GM12878 (cell line): ENCODE measurements at regions not wholly inside any gene's neighbourhood (a gene's known extent, or its start where the extent isn't known, plus 50 kb on each side); places are given as distances from the start of the nearest gene placed in this dataset.

Experiments used
- ATAC-seq: fragments of 200-7000 bp; cut with Tn5 transposase; 3 replicates; pipeline ENCODE4 v1.9.1; 2020; ENCODE audit warnings: mild to moderate bottlenecking, moderate library complexity
- BruUV-seq: library from RNA; stranded (reverse); fragments of 400-500 nt; replicated peaks from 2 replicates; lab custom pipeline; 2021; lab: Mats Ljungman, UMichigan
- CTCF ChIA-PET: fragments of 300-600 bp; sonication (Branson Sonifier 250); formaldehyde crosslinking; extraction: SDS; loops from one replicate; lab custom pipeline; 2021; ENCODE audit warnings: inconsistent platforms; lab: Yijun Ruan, JAX
- POLR2A ChIA-PET: fragments of 350-600 bp; formaldehyde crosslinking; extraction: SDS; loops from one replicate; lab custom pipeline; 2021; ENCODE audit warnings: inconsistent platforms; lab: Charles Lee
- RAD21 ChIA-PET: fragments of 300-600 bp; sonication (Branson Sonifier 250); formaldehyde crosslinking; loops from one replicate; lab custom pipeline; 2023; ENCODE audit warnings: antibody characterized with exemption; ENCODE audit not compliant: unreplicated experiment; lab: Charles Lee
- SMC1A ChIA-PET: fragments of 300-600 bp; sonication (Branson Sonifier 250); formaldehyde crosslinking; loops from one replicate; lab custom pipeline; 2023; ENCODE audit not compliant: unreplicated experiment, uncharacterized antibody; lab: Charles Lee
- DNase-seq: peaks from one replicate; pipeline ENCODE4 v3.0.0-alpha.2; 2011; ENCODE audit warnings: low read depth, low spot score
- FAIRE-seq: peaks from 3 replicates; lab custom pipeline; 2011; peaks lifted over from hg19 to GRCh38; lab: Jason Lieb, UNC
- H2AFZ ChIP-seq: 2 replicates; pipeline ENCODE4 v1.6.0; 2011; ENCODE audit warnings: low read depth, low read length, control low read depth; ENCODE audit not compliant: control insufficient read depth
- H3K27ac ChIP-seq: 2 replicates; pipeline ENCODE4 v1.5.1; 2011; ENCODE audit warnings: control low read depth; ENCODE audit not compliant: control insufficient read depth, insufficient read depth
- H3K27me3 ChIP-seq, 2 experiments: replicated peaks in 1 of 2; 2 replicates each; pipeline versions ENCODE4 v1.6.0 to v1.6.1; 2011; ENCODE audit warnings: low read length in 1 of 2; ENCODE audit not compliant: control insufficient read depth in 2 of 2, insufficient read depth in 2 of 2
- H3K36me3 ChIP-seq, 2 experiments: 2 replicates each; pipeline ENCODE4 v1.5.1; 2011; ENCODE audit warnings: low read length in 1 of 2; ENCODE audit not compliant: control insufficient read depth in 2 of 2, insufficient read depth in 2 of 2
- H3K4me1 ChIP-seq: 2 replicates; pipeline ENCODE4 v1.6.1; 2011; ENCODE audit warnings: mild to moderate bottlenecking, low read length, moderate library complexity, mixed read lengths; ENCODE audit not compliant: control insufficient read depth, insufficient read depth
- H3K4me2 ChIP-seq: 2 replicates; pipeline ENCODE4 v1.6.0; 2011; ENCODE audit warnings: control low read depth; ENCODE audit not compliant: control insufficient read depth, insufficient read depth
- H3K4me3 ChIP-seq: fragments of 200-600 bp; sonication (generic); 2 replicates; pipeline ENCODE4 v1.5.1; 2016
- H3K79me2 ChIP-seq: 2 replicates; pipeline ENCODE4 v1.6.0; 2011; ENCODE audit warnings: low read length; ENCODE audit not compliant: control insufficient read depth, insufficient read depth
- H3K9ac ChIP-seq: 2 replicates; pipeline ENCODE4 v1.8.0; 2011; ENCODE audit warnings: low read length, control low read depth, mixed read lengths; ENCODE audit not compliant: control insufficient read depth, insufficient read depth
- H3K9me3 ChIP-seq: replicated peaks from 3 replicates; pipeline ENCODE4 v1.5.1; 2011; ENCODE audit warnings: mild to moderate bottlenecking, low read length; ENCODE audit not compliant: control insufficient read depth, insufficient read depth
- H4K20me1 ChIP-seq: 2 replicates; pipeline ENCODE4 v1.6.0; 2011; ENCODE audit not compliant: control insufficient read depth, insufficient read depth
- BRCA1 ChIP-seq: IDR thresholded peaks from 2 replicates; pipeline ENCODE4 v1.6.1; 2011; ENCODE audit warnings: low read depth, low read length, improper control_type of control experiment
- FOXM1 ChIP-seq: IDR thresholded peaks from 2 replicates; pipeline ENCODE4 v1.6.1; 2012; ENCODE audit warnings: low read depth, mild to moderate bottlenecking, inconsistent platforms, low read length, moderate library complexity
- GABPA ChIP-seq: IDR thresholded peaks from 2 replicates; pipeline ENCODE4 v1.6.1; 2014; ENCODE audit warnings: antibody characterized with exemption, low read depth, mild to moderate bottlenecking, inconsistent platforms
- HDAC6 ChIP-seq: fragments of 200-600 bp; sonication (generic); IDR thresholded peaks from one replicate; pipeline ENCODE4 v1.8.0; 2017; ENCODE audit warnings: antibody characterized with exemption; ENCODE audit not compliant: unreplicated experiment
- MTA2 ChIP-seq: fragments of 450-650 bp; IDR thresholded peaks from 2 replicates; pipeline ENCODE4 v1.6.1; 2016; ENCODE audit warnings: low read depth, mild to moderate bottlenecking, moderate library complexity
- RUNX3 ChIP-seq: IDR thresholded peaks from 2 replicates; pipeline ENCODE4 v1.6.1; 2012; ENCODE audit warnings: low read length, inconsistent platforms
- SPI1 ChIP-seq: IDR thresholded peaks from 2 replicates; pipeline ENCODE4 v1.6.1; 2011; ENCODE audit warnings: low read depth, mild to moderate bottlenecking, low read length, moderate library complexity, borderline replicate concordance; ENCODE audit not compliant: insufficient read depth
- SREBF2 ChIP-seq: IDR thresholded peaks from 2 replicates; pipeline ENCODE4 v1.6.1; 2012; ENCODE audit warnings: mild to moderate bottlenecking, low read length
- STAT3 ChIP-seq: IDR thresholded peaks from 2 replicates; pipeline ENCODE4 v1.6.1; 2011; ENCODE audit warnings: low read depth, low read length, improper control_type of control experiment
- SUPT20H ChIP-seq: IDR thresholded peaks from 2 replicates; pipeline ENCODE4 v1.6.1; 2011; ENCODE audit warnings: low read depth, mild to moderate bottlenecking, low read length, moderate library complexity, borderline replicate concordance; ENCODE audit not compliant: control insufficient read depth
- TARDBP ChIP-seq: IDR thresholded peaks from 2 replicates; pipeline ENCODE4 v1.6.1; 2016; ENCODE audit warnings: borderline replicate concordance
- YBX1 ChIP-seq: fragments of 450-650 bp; IDR thresholded peaks from 2 replicates; pipeline ENCODE4 v1.6.1; 2016; ENCODE audit warnings: antibody characterized with exemption
- ZNF687 ChIP-seq: fragments of 450-650 bp; IDR thresholded peaks from 2 replicates; pipeline ENCODE4 v1.6.1; 2017; ENCODE audit warnings: mild to moderate bottlenecking, moderate library complexity
- WGBS: methylation state at CpG from one replicate; pipeline ENCODE4 v1.1.6; 2016; ENCODE audit warnings: low lambda C conversion rate; ENCODE audit not compliant: insufficient replicate concordance, insufficient coverage; ENCODE audit errors: missing lambda C conversion rate; 5-methylcytosine and 5-hydroxymethylcytosine counted together
- in situ Hi-C: fragments of 300-500 bp; cut with MboI; formaldehyde crosslinking; loops from 9 replicates; pipeline ENCODE4 v1.14.3; 2018; ENCODE audit warnings: mixed read lengths
- intact Hi-C: fragments of 100-400 bp; cut with micrococcal nuclease; formaldehyde crosslinking; loops from one replicate; pipeline ENCODE4 v1.14.2; 2022; ENCODE audit not compliant: unreplicated experiment

- ATAC-seq (no peak), DNase-seq (no peak), FAIRE-seq (no peak)
- ChIA-PET SMC1A (no interaction called here), POLR2A (no interaction called here), CTCF (no interaction called here), RAD21 (no interaction called here)
- in situ Hi-C loops, result no loop called here
- H2AFZ ChIP-seq, result no peak overlapping the region
- H3K36me3 ChIP-seq, result no peaks in the 10 kb centered on the region
- intact Hi-C loops, result no loop called here
- no peaks in the 10 kb centered on the region for H3K79me2 ChIP-seq
- no peaks in the 10 kb centered on the region for H4K20me1 ChIP-seq
- TF ChIP-seq YBX1 (no peak), RUNX3 (no peak), FOXM1 (no peak), STAT3 (no peak), SREBF2 (no peak), GABPA (no peak), ZNF687 (no peak), TARDBP (no peak), BRCA1 (no peak), HDAC6 (no peak), MTA2 (no peak), SPI1 (no peak), SUPT20H (no peak)
- no peak overlapping the region for H3K9ac ChIP-seq
- H3K27ac ChIP-seq, result no peak overlapping the region
- no TSS peak for BruUV-seq
- H3K9me3 ChIP-seq, result no peaks in the 10 kb centered on the region
- no peak overlapping the region for H3K4me2 ChIP-seq
- H3K4me3 ChIP-seq, result no peak overlapping the region
- H3K4me1 ChIP-seq, result no peaks in the 10 kb centered on the region
- 65% methylated on average over 4 of the region's 4 CpGs for WGBS
- no peaks in the 10 kb centered on the region for H3K27me3 ChIP-seq
Observed at GRCh38 chr18:67730886-67731285, 214.4 kb upstream of the DSEL start.
